Activated CD4-positive, alpha-beta memory T cell treated with anti-CD3 and anti-CD28 coated beads, Interleukin-2, amount 10 ng/mL, durations not matched to agents 7 days and 5 days (primary cell): ENCODE measurements at regions not wholly inside any gene's neighbourhood (a gene's known extent, or its start where the extent isn't known, plus 50 kb on each side); places are given as distances from the start of the nearest gene placed in this dataset.
"Not testable (repeated sequence)": the region's sequence is repeated elsewhere in the genome, so short reads cannot be mapped to it uniquely, and the experiment has no call there.

Experiments used
- CTCF ChIA-PET: fragments of 350-600 bp; sonication (Branson Sonifier 250); formaldehyde crosslinking; loops from one replicate; lab custom pipeline; 2021; ENCODE audit warnings: antibody characterized with exemption, inconsistent platforms; lab: Charles Lee
- POLR2A ChIA-PET: fragments of 350-600 bp; sonication (Branson Sonifier 250); formaldehyde crosslinking; loops from one replicate; lab custom pipeline; 2021; ENCODE audit warnings: antibody characterized with exemption; lab: Charles Lee
- DNase-seq: peaks from one replicate; pipeline ENCODE4 v3.0.0-alpha.2; 2020
- H3K27ac Mint-ChIP-seq: one replicate; pipeline ENCODE4 v1.8.0; 2021; ENCODE audit warnings: mild to moderate bottlenecking, mixed read lengths
- H3K27me3 Mint-ChIP-seq: one replicate; pipeline ENCODE4 v1.8.0; 2021; ENCODE audit warnings: mixed read lengths
- H3K36me3 Mint-ChIP-seq: one replicate; pipeline ENCODE4 v1.8.0; 2021; ENCODE audit warnings: low read depth, mixed read lengths
- H3K4me1 Mint-ChIP-seq: one replicate; pipeline ENCODE4 v1.8.0; 2021; ENCODE audit warnings: mixed read lengths
- H3K4me3 Mint-ChIP-seq: one replicate; pipeline ENCODE4 v1.8.0; 2021; ENCODE audit warnings: mild to moderate bottlenecking, mixed read lengths
- H3K9me3 Mint-ChIP-seq: one replicate; pipeline ENCODE4 v1.8.0; 2021; ENCODE audit warnings: mixed read lengths

DNA sequence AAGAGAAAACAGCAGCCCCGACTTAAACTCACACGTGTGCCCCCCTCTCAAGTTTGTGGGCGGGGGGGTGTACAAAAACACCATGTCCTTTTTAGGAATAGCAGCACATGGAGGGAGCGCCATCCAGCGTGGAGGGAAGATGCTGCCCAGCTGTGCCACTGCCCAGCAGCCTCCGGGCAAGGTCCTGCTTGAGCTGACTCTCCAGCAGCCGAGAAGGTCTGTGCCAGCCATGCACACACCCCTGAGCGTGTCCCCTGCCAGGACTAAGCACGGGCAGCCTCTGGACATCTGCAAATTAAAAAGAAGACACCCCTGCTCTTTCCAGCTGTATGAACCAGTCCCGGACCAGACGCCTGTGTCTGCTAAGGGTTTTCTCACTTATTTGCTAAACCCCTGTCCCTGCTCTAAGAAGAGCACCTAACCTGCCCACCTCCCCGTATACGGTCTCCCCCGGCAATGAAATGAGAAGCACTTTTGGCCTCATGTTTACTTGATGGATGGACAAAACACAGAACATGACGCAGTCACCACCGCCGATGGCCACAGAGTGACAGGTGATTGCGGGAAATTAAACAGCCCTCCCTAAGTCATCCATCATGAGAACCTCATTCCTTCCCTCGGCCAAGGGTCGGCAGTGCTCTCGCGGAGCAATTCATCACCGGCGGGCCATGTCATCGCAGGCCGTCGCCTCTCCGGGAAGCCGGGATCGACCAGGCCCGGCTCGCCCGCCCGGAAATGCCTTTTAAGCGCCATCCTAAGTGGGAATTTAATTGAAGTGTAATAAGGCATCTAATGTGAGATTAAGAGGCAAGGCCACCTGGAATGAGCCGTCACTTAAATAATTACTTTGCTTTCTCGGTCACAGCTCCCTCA, 96.9 kb downstream of the OLFM1 start:
- CTCF ChIA-PET: no interaction called here
- Mint-ChIP-seq H3K27ac (no peak overlapping the region), H3K36me3 (no peaks in the 10 kb centered on the region), H3K4me1 (no peaks in the 10 kb centered on the region), H3K4me3 (no peak overlapping the region), H3K27me3 (no peaks in the 10 kb centered on the region), H3K9me3 (no peaks in the 10 kb centered on the region)
- POLR2A ChIA-PET: no interaction called here
- no peak for DNase-seq

DNA sequence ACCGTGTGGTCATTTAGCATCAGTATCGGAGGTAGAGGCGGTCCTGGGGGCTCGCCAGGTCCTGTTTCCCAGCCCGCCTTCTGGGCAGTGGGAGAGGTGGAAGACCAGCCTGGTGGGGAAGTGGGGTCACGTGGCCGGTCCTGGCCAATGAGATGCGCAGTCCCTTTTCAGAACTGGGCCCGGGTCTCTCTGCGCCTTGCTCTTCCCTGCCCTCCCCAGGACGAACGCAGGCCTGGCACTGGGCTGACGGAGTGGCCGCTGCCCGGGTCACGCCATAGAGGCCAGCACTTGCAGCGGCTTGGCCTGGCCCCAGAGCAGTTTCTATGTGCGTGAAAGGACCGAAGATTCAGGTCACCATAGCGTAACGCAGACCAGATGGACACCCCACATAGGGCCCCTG, 97.6 kb downstream of the OLFM1 start:
- no peak for DNase-seq
- ChIA-PET POLR2A (no interaction called here), CTCF (no interaction called here)
- Mint-ChIP-seq H3K36me3 (no peaks in the 10 kb centered on the region), H3K27ac (no peak overlapping the region), H3K4me3 (no peak overlapping the region), H3K4me1 (no peaks in the 10 kb centered on the region), H3K27me3 (no peaks in the 10 kb centered on the region), H3K9me3 (no peaks in the 10 kb centered on the region)

GRCh38 chr9:135186248-135187164, 99.0 kb downstream of the OLFM1 start:
- Mint-ChIP-seq H3K27ac (no peak overlapping the region), H3K9me3 (no peaks in the 10 kb centered on the region), H3K36me3 (no peaks in the 10 kb centered on the region), H3K4me1 (no peaks in the 10 kb centered on the region), H3K27me3 (no peaks in the 10 kb centered on the region), H3K4me3 (no peak overlapping the region)
- CTCF ChIA-PET: no interaction called here
- POLR2A ChIA-PET: no interaction called here
- DNase-seq: no peak

DNA sequence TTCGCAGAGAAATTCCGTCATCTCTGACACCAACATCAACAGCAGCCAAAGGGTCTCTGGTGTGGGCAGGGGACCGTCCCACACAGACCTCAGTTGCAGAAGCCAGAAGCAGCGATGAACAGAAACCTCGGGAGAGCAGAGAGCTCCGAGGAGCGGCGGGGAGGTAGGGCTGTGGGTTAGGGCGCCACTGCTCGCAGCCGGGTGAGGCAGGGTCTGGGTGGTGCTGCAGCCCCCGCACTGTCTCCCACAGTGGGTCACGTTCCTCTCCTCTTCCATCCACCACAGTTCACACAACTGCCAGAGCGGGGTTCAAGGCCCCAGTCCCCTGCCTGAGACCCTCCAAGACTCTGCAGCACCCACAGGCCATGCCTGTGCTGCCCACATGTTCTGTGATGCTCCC, 99.9 kb downstream of the OLFM1 start:
- no peak for DNase-seq
- Mint-ChIP-seq H3K4me3 (no peak overlapping the region), H3K36me3 (no peaks in the 10 kb centered on the region), H3K4me1 (no peaks in the 10 kb centered on the region), H3K27me3 (no peaks in the 10 kb centered on the region), H3K9me3 (no peaks in the 10 kb centered on the region), H3K27ac (no peak overlapping the region)
- POLR2A ChIA-PET: no interaction called here
- CTCF ChIA-PET: no interaction called here

- POLR2A ChIA-PET: no interaction called here
- no peak overlapping the region for H3K4me3 Mint-ChIP-seq
- H3K4me1 Mint-ChIP-seq: no peaks in the 10 kb centered on the region
- H3K9me3 Mint-ChIP-seq: no peaks in the 10 kb centered on the region
- CTCF ChIA-PET: no interaction called here
- no peak overlapping the region for H3K27ac Mint-ChIP-seq
- no peaks in the 10 kb centered on the region for H3K27me3 Mint-ChIP-seq
- no peak for DNase-seq
- H3K36me3 Mint-ChIP-seq: no peaks in the 10 kb centered on the region
These were observed 101.2 kb downstream of the OLFM1 start for GRCh38 chr9:135188681-135189151.

GRCh38 chr9:135189497-135189896, 102.0 kb downstream of the OLFM1 start:
- POLR2A ChIA-PET: no interaction called here
- Mint-ChIP-seq H3K9me3 (no peaks in the 10 kb centered on the region), H3K36me3 (no peaks in the 10 kb centered on the region), H3K4me3 (no peak overlapping the region), H3K27me3 (no peaks in the 10 kb centered on the region), H3K27ac (no peak overlapping the region), H3K4me1 (no peaks in the 10 kb centered on the region)
- CTCF ChIA-PET: no interaction called here
- DNase-seq: no peak

DNA sequence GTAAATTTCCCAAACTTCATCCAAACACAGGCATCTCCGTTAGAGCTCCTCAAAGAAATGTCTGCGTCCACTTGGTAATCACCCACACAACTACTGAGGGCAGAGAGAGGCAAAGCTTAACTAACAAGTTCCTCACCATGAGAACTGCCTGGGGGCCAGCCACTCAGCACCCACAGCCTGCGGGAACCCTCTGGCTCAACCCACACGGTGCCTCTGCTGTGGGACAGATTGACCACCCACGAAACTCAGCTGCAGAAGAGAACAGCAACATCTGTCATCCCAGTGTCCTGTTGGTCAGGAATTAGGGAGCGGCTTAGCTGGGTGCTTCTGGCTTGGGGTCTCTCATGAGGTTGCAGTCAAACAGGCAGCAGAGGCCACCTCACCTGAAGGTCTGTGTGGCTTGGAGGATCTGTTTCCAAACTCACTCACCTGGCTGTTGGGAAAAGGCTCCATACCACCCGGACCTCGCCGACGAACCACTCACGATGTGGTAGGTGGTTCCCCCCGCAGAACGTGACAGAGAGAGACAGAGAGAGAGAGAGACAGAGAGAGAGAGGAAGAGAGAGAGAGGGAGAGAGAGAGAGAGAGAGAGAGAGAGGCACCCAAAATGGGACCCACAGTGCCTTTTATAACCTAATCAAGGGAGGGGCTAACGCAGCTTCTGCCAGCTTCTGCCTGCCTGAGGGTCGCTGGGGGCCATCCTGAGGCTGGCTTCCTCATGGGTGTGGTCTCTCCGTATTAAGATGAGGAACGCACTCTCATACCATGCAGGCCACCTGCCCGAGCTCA, 103.5 kb downstream of the OLFM1 start:
- no peak for DNase-seq
- no peaks in the 10 kb centered on the region for H3K9me3 Mint-ChIP-seq
- H3K27me3 Mint-ChIP-seq: no peaks in the 10 kb centered on the region
- H3K27ac Mint-ChIP-seq: no peak overlapping the region
- H3K4me1 Mint-ChIP-seq: no peaks in the 10 kb centered on the region
- ChIA-PET POLR2A (no interaction called here), CTCF (no interaction called here)
- H3K4me3 Mint-ChIP-seq: no peak overlapping the region
- H3K36me3 Mint-ChIP-seq: no peaks in the 10 kb centered on the region

- CTCF ChIA-PET: no interaction called here
- POLR2A ChIA-PET: no interaction called here
- DNase-seq: no peak
- no peak overlapping the region for H3K27ac Mint-ChIP-seq
- peaks cover 5% of the 10 kb centered on the region for H3K9me3 Mint-ChIP-seq
- H3K4me3 Mint-ChIP-seq: no peak overlapping the region
- H3K27me3 Mint-ChIP-seq: no peaks in the 10 kb centered on the region
- no peaks in the 10 kb centered on the region for H3K4me1 Mint-ChIP-seq
- H3K36me3 Mint-ChIP-seq: no peaks in the 10 kb centered on the region
These were observed 105.2 kb downstream of the OLFM1 start for GRCh38 chr9:135192686-135193085.

DNA sequence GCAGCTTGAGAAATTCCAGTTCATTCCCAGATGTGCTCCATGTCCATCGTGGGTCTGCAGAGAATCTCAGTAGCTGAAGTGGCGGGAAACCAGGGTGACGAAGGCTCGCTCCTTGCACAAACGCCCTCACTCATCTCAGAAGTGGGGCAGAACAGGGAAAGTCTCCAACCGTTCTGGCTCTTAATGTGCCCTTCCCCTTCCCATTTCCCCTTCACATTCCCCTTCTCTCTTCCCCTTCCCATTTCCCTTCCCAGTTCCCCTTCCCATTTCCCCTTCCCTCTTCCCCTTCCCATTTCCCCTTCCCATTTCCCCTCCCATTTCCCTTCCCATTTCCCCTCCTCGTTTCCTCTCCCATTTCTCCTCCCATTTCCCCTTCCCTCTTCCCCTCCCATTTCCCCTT, 108.5 kb downstream of the OLFM1 start:
- DNase-seq, H3K27me3 Mint-ChIP-seq, CTCF ChIA-PET: not testable (repeated sequence)

DNA sequence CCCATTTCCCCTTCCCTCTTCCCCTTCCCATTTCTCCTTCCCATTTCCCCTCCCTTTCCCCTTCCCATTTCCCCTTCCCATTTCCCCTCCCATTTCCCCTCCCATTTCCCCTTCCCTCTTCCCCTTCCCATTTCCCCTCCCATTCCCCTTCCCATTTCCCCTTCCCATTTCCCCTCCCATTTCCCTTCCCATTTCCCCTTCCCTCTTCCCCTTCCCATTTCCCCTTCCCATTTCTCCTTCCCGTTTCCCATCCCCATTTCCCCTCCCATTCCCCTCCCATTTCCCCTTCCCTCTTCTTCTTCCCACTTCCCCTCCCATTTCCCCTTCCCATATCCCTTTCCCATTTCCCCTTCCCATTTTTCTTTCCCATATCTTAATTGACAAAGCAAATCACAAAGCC, 109.0 kb downstream of the OLFM1 start:
- ChIA-PET CTCF (no interaction called here), POLR2A (no interaction called here)
- Mint-ChIP-seq H3K27me3 (no peaks in the 10 kb centered on the region), H3K4me1 (no peaks in the 10 kb centered on the region), H3K27ac (no peak overlapping the region), H3K9me3 (peaks cover 5% of the 10 kb centered on the region), H3K4me3 (no peak overlapping the region), H3K36me3 (no peaks in the 10 kb centered on the region)
- DNase-seq: no peak

More for the DNA sequence above, 108.5 kb downstream of the OLFM1 start:
- H3K27ac Mint-ChIP-seq, H3K4me3 Mint-ChIP-seq, H3K4me1 Mint-ChIP-seq, POLR2A ChIA-PET, H3K9me3 Mint-ChIP-seq, H3K36me3 Mint-ChIP-seq: not testable (repeated sequence)

DNA sequence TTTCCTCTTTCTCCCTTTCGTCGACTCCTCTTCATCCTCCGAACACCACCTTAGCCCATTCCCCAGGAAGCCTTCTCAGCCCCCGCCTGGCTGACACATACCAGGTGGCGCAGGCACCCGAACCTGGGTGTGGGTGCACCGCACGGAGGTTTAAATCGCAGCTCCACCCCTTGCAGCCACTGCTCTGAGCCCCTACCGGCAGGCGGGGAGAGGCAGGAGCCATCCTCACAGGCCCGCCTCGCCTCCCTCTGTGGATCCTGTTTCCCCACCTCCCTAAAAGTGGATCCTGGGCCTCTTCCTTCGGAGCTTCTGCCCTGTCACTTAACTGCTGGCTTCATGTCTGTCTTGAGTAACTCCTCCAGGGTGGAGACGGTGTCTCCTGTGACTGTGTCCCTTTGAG, 110.7 kb downstream of the OLFM1 start:
- ChIA-PET POLR2A (interaction anchor here (0.6 kb wide), 1 partner anchor 19 kb away, joined by 3 read pairs; no protein-coding TSS in a partner anchor), CTCF (no interaction called here)
- H3K36me3 Mint-ChIP-seq: no peaks in the 10 kb centered on the region
- H3K27ac Mint-ChIP-seq: no peak overlapping the region
- H3K9me3 Mint-ChIP-seq: peaks cover 5% of the 10 kb centered on the region
- H3K4me3 Mint-ChIP-seq: no peak overlapping the region
- H3K27me3 Mint-ChIP-seq: no peaks in the 10 kb centered on the region
- H3K4me1 Mint-ChIP-seq: no peaks in the 10 kb centered on the region
- DNase-seq: no peak

GRCh38 chr9:135198586-135199285, 111.3 kb downstream of the OLFM1 start:
- Mint-ChIP-seq H3K36me3 (no peaks in the 10 kb centered on the region), H3K9me3 (peaks cover 5% of the 10 kb centered on the region), H3K4me1 (no peaks in the 10 kb centered on the region), H3K27me3 (no peaks in the 10 kb centered on the region), H3K27ac (no peak overlapping the region), H3K4me3 (no peak overlapping the region)
- DNase-seq: no peak
- ChIA-PET CTCF (no interaction called here), POLR2A (no interaction called here)
